OCI-LY1 (cell line): ENCODE measurements at regions not wholly inside any gene's neighbourhood (a gene's known extent, or its start where the extent isn't known, plus 50 kb on each side); places are given as distances from the start of the nearest gene placed in this dataset.

Experiments used
- H2AFZ ChIP-seq: fragments of 200-600 bp; sonication (generic), shearing (Covaris generic); 2 replicates; pipeline ENCODE4 v1.6.0; 2014; ENCODE audit warnings: antibody characterized with exemption, mild to moderate bottlenecking, low read length
- H3F3A ChIP-seq: fragments of 200-600 bp; sonication (generic), shearing (Covaris generic); 2 replicates; pipeline ENCODE4 v1.6.0; 2014; ENCODE audit warnings: mild to moderate bottlenecking, antibody characterized with exemption, low read length, moderate library complexity; ENCODE audit not compliant: insufficient read depth
- H3K27ac ChIP-seq: fragments of 200-600 bp; sonication (generic); 2 replicates; pipeline ENCODE4 v1.5.1; 2014; ENCODE audit warnings: low read length, mixed run types, mild to moderate bottlenecking, low read depth; ENCODE audit not compliant: poor library complexity, severe bottlenecking
- H3K27me3 ChIP-seq: fragments of 200-600 bp; sonication (generic); 2 replicates; pipeline ENCODE4 v1.6.0; 2014; ENCODE audit warnings: antibody characterized with exemption, mild to moderate bottlenecking, low read length, moderate library complexity; ENCODE audit not compliant: insufficient read depth
- H3K36me3 ChIP-seq: fragments of 200-600 bp; sonication (generic); 2 replicates; pipeline ENCODE4 v1.6.1; 2014; ENCODE audit warnings: mild to moderate bottlenecking, antibody characterized with exemption, low read length, moderate library complexity, mixed read lengths; ENCODE audit not compliant: insufficient read depth
- H3K4me1 ChIP-seq: fragments of 200-600 bp; sonication (generic); 2 replicates; pipeline ENCODE4 v1.5.1; 2014; ENCODE audit warnings: mild to moderate bottlenecking, low read length, moderate library complexity; ENCODE audit not compliant: insufficient read depth, severe bottlenecking
- H3K4me2 ChIP-seq: fragments of 200-600 bp; sonication (generic), shearing (Covaris generic); 2 replicates; pipeline ENCODE4 v1.6.1; 2014; ENCODE audit warnings: low read length
- H3K4me3 ChIP-seq: fragments of 200-600 bp; sonication (generic); 2 replicates; pipeline ENCODE4 v1.5.1; 2014; ENCODE audit warnings: low read length, low read depth, mild to moderate bottlenecking, mixed read lengths; ENCODE audit not compliant: poor library complexity, severe bottlenecking
- H3K79me2 ChIP-seq: fragments of 200-600 bp; shearing (Covaris generic); 2 replicates; pipeline ENCODE4 v1.6.1; 2016; ENCODE audit warnings: mixed run types, low read length, mixed read lengths; ENCODE audit not compliant: insufficient read depth
- H3K9ac ChIP-seq: fragments of 200-600 bp; sonication (generic), shearing (Covaris generic); 2 replicates; pipeline ENCODE4 v1.6.1; 2014; ENCODE audit warnings: mild to moderate bottlenecking, low read length, mixed read lengths
- H3K9me2 ChIP-seq: fragments of 200-600 bp; sonication (generic), shearing (Covaris generic); 2 replicates; pipeline ENCODE4 v1.6.1; 2014; ENCODE audit warnings: low read depth, mild to moderate bottlenecking, low read length, mixed read lengths
- H3K9me3 ChIP-seq: fragments of 200-600 bp; shearing (Covaris generic); 2 replicates; pipeline ENCODE4 v1.6.1; 2014; ENCODE audit warnings: low read length, mixed read lengths
- H4K20me1 ChIP-seq: fragments of 200-600 bp; sonication (generic), shearing (Covaris generic); 2 replicates; pipeline ENCODE4 v1.6.0; 2016; ENCODE audit warnings: mild to moderate bottlenecking, low read length; ENCODE audit not compliant: insufficient read depth
- EZH2 ChIP-seq: fragments of 200-600 bp; sonication (generic), shearing (Covaris generic); IDR thresholded peaks from 2 replicates; pipeline ENCODE4 v1.8.0; 2017; ENCODE audit warnings: borderline replicate concordance, mixed run types, mild to moderate bottlenecking, antibody characterized with exemption, low read length, moderate library complexity, mixed read lengths
- TF ChIP-seq, protein P1 (sequence below): fragments of 200-600 bp; sonication (generic), shearing (Covaris generic); IDR thresholded peaks from 2 replicates; pipeline ENCODE4 v1.5.1; 2017; ENCODE audit warnings: mild to moderate bottlenecking, antibody characterized with exemption, low read length, moderate library complexity, mixed read lengths

DNA sequence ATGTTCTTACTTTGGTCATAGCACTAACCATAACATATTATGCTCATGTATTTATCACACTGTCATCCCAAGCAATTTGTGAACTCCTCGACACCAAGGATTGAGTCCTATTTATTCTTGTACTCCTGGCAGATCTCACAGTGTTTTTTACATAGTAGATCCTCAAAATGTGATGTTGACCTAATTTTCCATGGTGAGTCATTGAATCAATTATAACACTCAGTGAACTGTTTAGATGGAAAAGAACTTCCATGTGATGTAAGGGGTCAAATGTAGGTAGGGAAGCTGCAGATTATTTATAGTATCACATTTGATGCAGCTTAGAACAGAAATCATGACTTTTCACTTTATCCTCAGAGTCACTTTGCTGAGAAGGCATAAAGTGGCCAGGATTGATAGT is 281.9 kb upstream of the ADAMTS5 start:
- H3K4me3 ChIP-seq: no peak overlapping the region
- H3F3A ChIP-seq: no peaks in the 10 kb centered on the region
- no peaks in the 10 kb centered on the region for H3K79me2 ChIP-seq
- H3K27me3 ChIP-seq: no peaks in the 10 kb centered on the region
- H3K9me2 ChIP-seq: no peaks in the 10 kb centered on the region
- H3K4me1 ChIP-seq: no peaks in the 10 kb centered on the region
- no peak overlapping the region for H2AFZ ChIP-seq
- no peaks in the 10 kb centered on the region for H3K9me3 ChIP-seq
- H4K20me1 ChIP-seq: no peaks in the 10 kb centered on the region
- H3K9ac ChIP-seq: no peak overlapping the region
- no peak overlapping the region for H3K4me2 ChIP-seq
- TF ChIP-seq, protein P1, sequence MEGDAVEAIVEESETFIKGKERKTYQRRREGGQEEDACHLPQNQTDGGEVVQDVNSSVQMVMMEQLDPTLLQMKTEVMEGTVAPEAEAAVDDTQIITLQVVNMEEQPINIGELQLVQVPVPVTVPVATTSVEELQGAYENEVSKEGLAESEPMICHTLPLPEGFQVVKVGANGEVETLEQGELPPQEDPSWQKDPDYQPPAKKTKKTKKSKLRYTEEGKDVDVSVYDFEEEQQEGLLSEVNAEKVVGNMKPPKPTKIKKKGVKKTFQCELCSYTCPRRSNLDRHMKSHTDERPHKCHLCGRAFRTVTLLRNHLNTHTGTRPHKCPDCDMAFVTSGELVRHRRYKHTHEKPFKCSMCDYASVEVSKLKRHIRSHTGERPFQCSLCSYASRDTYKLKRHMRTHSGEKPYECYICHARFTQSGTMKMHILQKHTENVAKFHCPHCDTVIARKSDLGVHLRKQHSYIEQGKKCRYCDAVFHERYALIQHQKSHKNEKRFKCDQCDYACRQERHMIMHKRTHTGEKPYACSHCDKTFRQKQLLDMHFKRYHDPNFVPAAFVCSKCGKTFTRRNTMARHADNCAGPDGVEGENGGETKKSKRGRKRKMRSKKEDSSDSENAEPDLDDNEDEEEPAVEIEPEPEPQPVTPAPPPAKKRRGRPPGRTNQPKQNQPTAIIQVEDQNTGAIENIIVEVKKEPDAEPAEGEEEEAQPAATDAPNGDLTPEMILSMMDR: no peak
- TF ChIP-seq EZH2: no peak
- no peak overlapping the region for H3K27ac ChIP-seq
- no peaks in the 10 kb centered on the region for H3K36me3 ChIP-seq

DNA sequence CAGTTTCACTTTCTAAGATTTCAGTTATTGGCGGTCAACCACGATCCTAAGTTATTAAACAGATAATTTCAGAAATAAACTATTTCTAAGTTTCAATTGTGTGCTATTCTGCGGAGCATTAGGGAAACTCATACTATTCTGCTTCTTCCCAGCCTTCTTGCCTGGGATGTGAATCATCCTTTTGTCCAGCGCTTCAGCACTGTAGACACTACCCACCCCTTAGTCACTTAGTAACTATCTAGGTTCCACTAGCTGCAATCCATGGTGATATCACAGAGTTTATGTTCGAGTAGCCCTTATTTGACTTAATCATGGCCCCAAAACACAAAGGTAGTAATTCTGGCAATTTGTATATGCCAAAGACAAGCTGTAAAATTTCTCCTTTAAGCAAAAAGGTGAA is 279.9 kb upstream of the ADAMTS5 start:
- Histone ChIP-seq H3K9me3 (no peaks in the 10 kb centered on the region), H3K4me3 (no peak overlapping the region), H3K27ac (no peak overlapping the region), H3K9me2 (no peaks in the 10 kb centered on the region), H3K9ac (no peak overlapping the region), H3K79me2 (no peaks in the 10 kb centered on the region), H3F3A (no peaks in the 10 kb centered on the region), H3K36me3 (no peaks in the 10 kb centered on the region), H3K4me2 (no peak overlapping the region), H3K4me1 (no peaks in the 10 kb centered on the region), H4K20me1 (no peaks in the 10 kb centered on the region), H3K27me3 (no peaks in the 10 kb centered on the region), H2AFZ (no peak overlapping the region)
- TF ChIP-seq, protein P1: no peak
- no peak for TF ChIP-seq EZH2

DNA sequence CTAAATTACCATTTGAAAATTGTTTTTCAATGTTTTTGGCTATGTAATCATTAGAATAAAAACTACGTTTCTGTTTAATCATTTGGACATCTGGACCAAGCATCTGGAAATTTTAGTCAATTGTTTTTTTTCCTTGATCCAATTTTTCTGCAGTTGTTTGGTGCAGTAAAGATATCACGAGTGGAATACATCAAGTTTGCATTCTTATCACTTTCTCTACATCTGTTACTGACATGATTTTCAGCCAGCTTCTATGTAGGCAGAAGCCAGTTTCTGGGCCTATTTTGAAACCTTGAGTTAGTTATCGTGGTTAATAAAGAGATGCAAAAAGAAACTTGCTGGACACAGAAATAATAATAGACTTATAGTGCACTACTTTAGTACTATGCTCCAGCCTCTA is 277.9 kb upstream of the ADAMTS5 start:
- Histone ChIP-seq H3K9me2 (no peaks in the 10 kb centered on the region), H3K27me3 (no peaks in the 10 kb centered on the region), H3K79me2 (no peaks in the 10 kb centered on the region), H3K27ac (no peak overlapping the region), H3K9me3 (no peaks in the 10 kb centered on the region), H3K4me1 (no peaks in the 10 kb centered on the region), H4K20me1 (no peaks in the 10 kb centered on the region), H3K4me3 (no peak overlapping the region), H2AFZ (no peak overlapping the region), H3F3A (no peaks in the 10 kb centered on the region), H3K36me3 (no peaks in the 10 kb centered on the region), H3K9ac (no peak overlapping the region), H3K4me2 (no peak overlapping the region)
- TF ChIP-seq EZH2: no peak
- TF ChIP-seq, protein P1: no peak
